WTC11 (cell line): ENCODE measurements at regions not wholly inside any gene's neighbourhood (a gene's known extent, or its start where the extent isn't known, plus 50 kb on each side); places are given as distances from the start of the nearest gene placed in this dataset.

Source experiments
- ATAC-seq: fragments of 200-7000 bp; cut with Tn5 transposase; 2 replicates; pipeline ENCODE4 v1.10.0; 2021; ENCODE audit warnings: mild to moderate bottlenecking, moderate library complexity
- CTCF ChIA-PET: fragments of 300-600 bp; sonication (Branson Sonifier 250); formaldehyde crosslinking; loops from one replicate; lab custom pipeline; 2021; ENCODE audit warnings: antibody characterized with exemption; lab: Charles Lee
- POLR2A ChIA-PET: fragments of 350-600 bp; sonication (Branson Sonifier 250); formaldehyde crosslinking; loops from one replicate; lab custom pipeline; 2021; ENCODE audit warnings: antibody characterized with exemption; lab: Charles Lee
- DNase-seq: peaks from one replicate; pipeline ENCODE4 v3.0.0; 2021; ENCODE audit warnings: low spot score
- H3K27ac Mint-ChIP-seq: 2 replicates; pipeline ENCODE4 v1.8.0; 2021; ENCODE audit warnings: mixed read lengths
- H3K27me3 Mint-ChIP-seq: 2 replicates; pipeline ENCODE4 v1.8.0; 2021; ENCODE audit warnings: low read depth, mild to moderate bottlenecking, moderate library complexity, mixed read lengths
- H3K36me3 Mint-ChIP-seq: 2 replicates; pipeline ENCODE4 v1.8.0; 2021; ENCODE audit warnings: mixed read lengths
- H3K4me1 Mint-ChIP-seq: 2 replicates; pipeline ENCODE4 v1.8.0; 2022; ENCODE audit warnings: mixed read lengths
- H3K4me3 Mint-ChIP-seq: 2 replicates; pipeline ENCODE4 v1.8.0; 2021; ENCODE audit warnings: mild to moderate bottlenecking, moderate library complexity, mixed read lengths
- H3K9me3 Mint-ChIP-seq: 2 replicates; pipeline ENCODE4 v1.8.0; 2021; ENCODE audit warnings: mixed read lengths
- ATF2 ChIP-seq: sonication (generic); formaldehyde crosslinking; IDR thresholded peaks from 2 replicates; pipeline ENCODE4 v1.8.1; 2022; ENCODE audit warnings: low read depth, missing genetic modification reagents, borderline replicate concordance
- CTCF ChIP-seq: fragments of 200-600 bp; IDR thresholded peaks from 2 replicates; pipeline ENCODE4 v1.8.0; 2022; ENCODE audit warnings: antibody characterized with exemption
- ELF4 ChIP-seq: sonication (generic); formaldehyde crosslinking; IDR thresholded peaks from 2 replicates; pipeline ENCODE4 v1.8.1; 2022; ENCODE audit warnings: low read depth, mild to moderate bottlenecking, moderate library complexity, missing genetic modification reagents
- FOXP4 ChIP-seq: sonication (generic); formaldehyde crosslinking; IDR thresholded peaks from 2 replicates; pipeline ENCODE4 v1.8.0; 2022; ENCODE audit warnings: mild to moderate bottlenecking, missing genetic modification reagents
- IRF1 ChIP-seq: sonication (generic); formaldehyde crosslinking; IDR thresholded peaks from 2 replicates; pipeline ENCODE4 v1.8.0; 2023; ENCODE audit warnings: missing genetic modification reagents
- MXD4 ChIP-seq: fragments of 250-450 bp; sonication (Bioruptor Pico); IDR thresholded peaks from 2 replicates; pipeline ENCODE4 v1.8.0; 2021; ENCODE audit warnings: mild to moderate bottlenecking, moderate library complexity, borderline replicate concordance
- MYBL2 ChIP-seq: sonication (generic); formaldehyde crosslinking; IDR thresholded peaks from 2 replicates; pipeline ENCODE4 v1.8.1; 2023; ENCODE audit warnings: mild to moderate bottlenecking, moderate library complexity, missing genetic modification reagents
- RELA ChIP-seq: sonication (generic); formaldehyde crosslinking; IDR thresholded peaks from 2 replicates; pipeline ENCODE4 v1.8.1; 2022; ENCODE audit warnings: missing genetic modification reagents, mild to moderate bottlenecking, borderline replicate concordance
- RORB ChIP-seq: fragments of 250-450 bp; sonication (Bioruptor Pico); IDR thresholded peaks from 2 replicates; pipeline ENCODE4 v1.9.0; 2021; ENCODE audit warnings: mild to moderate bottlenecking
- STAT6 ChIP-seq: sonication (generic); formaldehyde crosslinking; conservative IDR thresholded peaks from 2 replicates; pipeline ENCODE4 v1.8.1; 2023; ENCODE audit warnings: mild to moderate bottlenecking, low read depth, missing genetic modification reagents, moderate library complexity
- USF2 ChIP-seq: sonication (generic); formaldehyde crosslinking; IDR thresholded peaks from 2 replicates; pipeline ENCODE4 v1.8.1; 2023; ENCODE audit warnings: mild to moderate bottlenecking, missing genetic modification reagents, moderate library complexity
- ZBTB43 ChIP-seq: sonication (generic); formaldehyde crosslinking; IDR thresholded peaks from 2 replicates; pipeline ENCODE4 v1.8.1; 2023; ENCODE audit warnings: mild to moderate bottlenecking, missing genetic modification reagents
- ZNF425 ChIP-seq: fragments of 250-450 bp; sonication (Bioruptor Pico); conservative IDR thresholded peaks from 2 replicates; pipeline ENCODE4 v1.9.0; 2021; ENCODE audit warnings: mild to moderate bottlenecking
- ZNF532 ChIP-seq: fragments of 250-450 bp; sonication (Bioruptor Pico); IDR thresholded peaks from 2 replicates; pipeline ENCODE4 v1.9.0; 2021; ENCODE audit warnings: mild to moderate bottlenecking, borderline replicate concordance
- ZNF671 ChIP-seq: fragments of 250-450 bp; sonication (Bioruptor Pico); IDR thresholded peaks from 2 replicates; pipeline ENCODE4 v1.8.0; 2021; ENCODE audit warnings: mild to moderate bottlenecking

GRCh38 chr5:50292735-50293394 lies 148.2 kb downstream of the EMB start:
- DNase-seq, result no peak
- POLR2A ChIA-PET, result no interaction called here

More at GRCh38 chr5:50292735-50293394, 148.2 kb downstream of the EMB start:
- Mint-ChIP-seq H3K27ac (no peak overlapping the region), H3K4me1 (no peaks in the 10 kb centered on the region)
- ATAC-seq, result no peak
- no peak for TF ChIP-seq ZNF425
- no peak for TF ChIP-seq STAT6
- TF ChIP-seq IRF1 (CRISPR knock-in tag), result no peak
- TF ChIP-seq ATF2 (CRISPR knock-in tag), result no peak
- no peak for TF ChIP-seq ZNF532 (CRISPR knock-in tag)
- TF ChIP-seq RELA, result no peak
- no peak for TF ChIP-seq MYBL2 (CRISPR knock-in tag)
- TF ChIP-seq CTCF, result no peak
- TF ChIP-seq RORB, result no peak
- TF ChIP-seq MXD4 (CRISPR knock-in tag), result no peak
- TF ChIP-seq USF2 (CRISPR knock-in tag), result no peak
- TF ChIP-seq FOXP4, result no peak
- TF ChIP-seq ZBTB43 (CRISPR knock-in tag), result no peak
- TF ChIP-seq ZNF671 (CRISPR knock-in tag), result no peak
- TF ChIP-seq ELF4 (CRISPR knock-in tag), result no peak
- TF ChIP-seq, all 79 proteins: peak for 0
- Mint-ChIP-seq H3K36me3 (peaks cover 73% of the 10 kb centered on the region), H3K9me3 (peaks cover 74% of the 10 kb centered on the region), H3K4me3 (no peak overlapping the region), H3K27me3 (peaks cover 16% of the 10 kb centered on the region)
- CTCF ChIA-PET, result no interaction called here
